Astrocyte of the spinal cord (primary cell): ENCODE measurements at regions not wholly inside any gene's neighbourhood (a gene's known extent, or its start where the extent isn't known, plus 50 kb on each side); places are given as distances from the start of the nearest gene placed in this dataset.

ENCODE experiments used
- DNase-seq: peaks from one replicate; pipeline ENCODE4 v3.0.0; 2011; ENCODE audit warnings: low read depth, low spot score
- H3K4me3 ChIP-seq: 2 replicates; pipeline ENCODE4 v1.5.1; 2011; ENCODE audit warnings: low read depth, mild to moderate bottlenecking, low read length, moderate library complexity
- CTCF ChIP-seq: IDR thresholded peaks from 2 replicates; pipeline ENCODE4 v1.5.1; 2012; ENCODE audit warnings: low read depth, mild to moderate bottlenecking, low read length, inconsistent platforms
- in situ Hi-C: cut with HindIII; loops from 2 replicates; pipeline ENCODE4 v1.10.0; 2017; ENCODE audit warnings: low sequenced_read_pairs

GRCh38 chr2:220276741-220277444, 649.5 kb downstream of the SLC4A3 start:
- in situ Hi-C loops: no loop called here
- H3K4me3 ChIP-seq: no peak overlapping the region
- no peak for TF ChIP-seq CTCF
- DNase-seq: no peak

GRCh38 chr2:220277445-220277975, 650.1 kb downstream of the SLC4A3 start:
- no peak for TF ChIP-seq CTCF
- no peak overlapping the region for H3K4me3 ChIP-seq
- in situ Hi-C loops: no loop called here
- peak; percentile 86 for DNase-seq

GRCh38 chr2:220278022-220278421, 650.6 kb downstream of the SLC4A3 start:
- no peak overlapping the region for H3K4me3 ChIP-seq
- peak; percentile 10 for DNase-seq
- no peak for TF ChIP-seq CTCF
- in situ Hi-C loops: no loop called here

- TF ChIP-seq CTCF: no peak
- H3K4me3 ChIP-seq: no peak overlapping the region
- DNase-seq: peak; percentile 77
- in situ Hi-C loops: no loop called here
These were observed 651.9 kb downstream of the SLC4A3 start for GRCh38 chr2:220279372-220279771.

GRCh38 chr2:220279840-220280239, 652.4 kb downstream of the SLC4A3 start:
- TF ChIP-seq CTCF: no peak
- DNase-seq: peak; percentile 34
- in situ Hi-C loops: no loop called here
- H3K4me3 ChIP-seq: no peak overlapping the region

- H3K4me3 ChIP-seq: no peak overlapping the region
- TF ChIP-seq CTCF: no peak
- no peak for DNase-seq
- in situ Hi-C loops: no loop called here
These were observed 653.3 kb downstream of the SLC4A3 start for GRCh38 chr2:220280736-220281135.
